A172 (cell line): ENCODE measurements at regions not wholly inside any gene's neighbourhood (a gene's known extent, or its start where the extent isn't known, plus 50 kb on each side); places are given as distances from the start of the nearest gene placed in this dataset.

Experiments
- DNase-seq: peaks from one replicate; pipeline ENCODE4 v3.0.0-alpha.2; 2015; ENCODE audit warnings: low spot score

DNA sequence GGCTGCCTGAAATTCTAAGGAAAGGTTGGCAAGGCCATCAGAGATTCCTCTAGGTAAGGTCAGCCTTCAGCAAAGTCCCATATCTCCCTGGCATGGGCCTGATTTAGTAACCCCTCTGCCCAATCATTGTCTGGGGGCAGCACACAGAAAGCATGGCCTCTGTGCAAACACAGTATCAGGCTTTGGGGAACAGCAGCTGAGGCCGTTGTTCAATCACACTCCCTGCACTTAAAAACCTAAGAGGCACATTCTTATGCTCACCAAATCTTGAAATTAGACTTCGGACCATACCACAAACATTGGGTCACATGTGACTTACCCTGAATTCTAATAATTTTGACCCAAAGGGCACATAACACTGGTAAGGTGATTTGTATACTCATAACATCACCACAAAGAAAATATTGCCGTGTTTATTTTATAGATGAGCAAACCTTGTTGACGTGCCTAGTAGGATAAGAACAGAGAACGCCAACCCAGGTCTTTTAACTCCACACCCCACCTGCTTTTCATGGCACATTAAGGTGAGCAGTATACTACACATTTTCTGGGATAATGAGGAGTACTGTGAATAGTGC is 212.7 kb downstream of the HNMT start:
- DNase-seq: no peak

DNA sequence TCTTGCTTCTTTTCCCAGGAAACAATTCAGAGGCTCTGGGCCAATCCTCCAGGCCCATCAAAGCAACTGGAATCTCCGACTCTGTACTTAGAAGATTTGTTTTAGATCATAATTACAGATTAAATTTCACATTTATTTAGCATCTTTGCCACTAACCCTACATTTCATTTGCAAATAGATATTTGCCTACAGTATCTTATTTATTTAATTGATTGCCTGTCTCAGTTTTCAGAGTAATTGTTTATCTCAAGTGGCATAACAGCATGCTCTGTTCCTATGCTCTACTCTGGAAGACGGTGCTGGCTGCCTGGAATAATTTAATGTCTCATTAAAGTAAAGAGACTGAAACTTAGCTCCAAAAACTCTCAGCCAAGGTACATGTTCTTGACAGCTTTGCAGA is 213.4 kb downstream of the HNMT start:
- no peak for DNase-seq

DNA sequence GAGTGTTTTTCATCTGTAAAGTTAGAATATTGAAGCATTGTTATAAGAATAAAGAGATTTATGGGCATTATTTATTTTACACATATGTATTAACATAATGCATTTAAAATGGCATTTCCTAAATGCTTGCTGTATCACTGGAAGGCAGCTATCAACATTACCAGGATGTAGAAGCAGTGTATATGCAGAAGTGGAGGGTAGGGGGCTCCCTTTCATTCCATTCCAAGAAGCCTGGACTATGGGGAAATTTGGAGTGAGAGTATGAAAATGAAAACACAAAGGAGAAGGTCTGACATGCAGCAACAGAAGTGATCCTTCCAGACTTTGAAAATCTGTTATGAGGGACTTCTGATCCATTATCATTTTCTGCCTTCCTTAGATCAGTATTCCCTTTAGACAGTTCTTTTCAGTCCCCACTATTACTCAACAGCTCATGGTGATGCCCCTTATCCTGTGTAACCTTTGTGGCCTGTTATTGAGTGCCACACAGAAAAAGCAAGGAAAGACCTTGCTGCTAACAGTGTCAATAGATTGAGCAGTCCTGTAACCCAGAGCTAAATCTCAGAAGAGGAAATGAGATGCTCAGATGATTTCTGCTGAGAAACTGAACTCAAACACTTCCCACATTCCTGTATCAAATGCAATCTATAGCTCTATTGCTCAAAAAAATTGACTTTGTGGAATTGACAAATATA is 216.6 kb downstream of the HNMT start:
- no peak for DNase-seq

GRCh38 chr2:138182250-138182936 is 218.1 kb downstream of the HNMT start:
- DNase-seq: no peak

- DNase-seq: no peak
Measured at GRCh38 chr2:138182937-138183312, 218.7 kb downstream of the HNMT start.

DNA sequence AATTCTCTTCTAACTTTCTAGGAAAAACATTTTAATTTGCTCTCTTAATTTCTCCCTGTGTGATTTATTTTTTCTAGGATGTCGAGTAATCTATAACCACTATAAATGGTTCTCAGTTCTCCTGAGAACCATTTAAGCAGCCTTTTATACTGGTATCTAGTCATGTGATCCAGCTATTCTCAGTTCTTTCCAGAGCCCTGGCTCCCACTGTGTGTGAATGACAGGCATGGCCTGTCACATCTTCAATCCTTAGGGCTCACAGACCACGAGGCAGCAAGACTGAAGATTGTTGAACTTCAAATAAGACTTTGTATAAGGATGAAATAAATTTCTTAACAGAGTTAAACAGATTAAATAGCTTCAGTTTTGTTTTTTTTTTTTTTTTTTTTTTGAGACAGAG is 219.4 kb downstream of the HNMT start:
- DNase-seq: no peak

DNA sequence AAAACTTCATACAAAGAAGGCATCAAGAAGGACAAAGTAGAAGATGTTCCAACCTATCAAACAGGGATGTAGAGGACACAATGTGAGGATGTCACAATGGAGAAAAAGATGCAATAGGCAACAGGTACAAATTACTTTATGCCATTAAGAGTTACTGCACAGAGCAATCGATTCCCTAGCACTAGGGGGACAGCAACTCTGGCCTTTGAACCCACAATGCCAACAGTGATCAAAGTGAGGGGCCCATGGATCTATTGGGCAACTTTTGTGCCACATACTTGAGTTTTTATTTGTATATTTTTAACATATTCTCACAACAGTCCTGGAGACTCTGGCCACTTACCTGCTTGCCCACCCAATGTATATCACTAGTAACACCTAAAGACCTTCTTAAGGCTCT is 220.2 kb downstream of the HNMT start:
- DNase-seq: no peak

- no peak for DNase-seq
Measured at GRCh38 chr2:138185827-138186226, 221.6 kb downstream of the HNMT start.

- no peak for DNase-seq
Measured at GRCh38 chr2:138187221-138187620, 222.9 kb downstream of the HNMT start.

DNA sequence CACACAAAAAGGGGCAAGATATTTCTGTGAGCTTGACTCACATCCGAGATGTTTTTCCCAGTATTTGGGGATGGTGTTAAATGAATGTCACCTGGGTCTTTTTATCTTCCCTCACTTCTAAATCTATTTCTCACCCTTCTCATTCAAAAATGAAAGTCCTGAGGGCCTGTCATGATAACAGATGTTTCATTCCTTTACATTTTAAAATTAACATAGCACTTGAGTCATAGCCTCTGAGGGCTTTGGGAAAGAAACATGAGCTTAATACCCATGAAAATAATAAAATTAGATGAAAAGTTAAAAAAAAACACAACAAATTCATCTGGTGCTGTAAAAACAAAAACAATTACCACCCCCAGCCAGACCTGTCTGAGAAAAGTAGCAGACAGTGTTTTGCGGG is 226.7 kb downstream of the HNMT start:
- DNase-seq: no peak

- DNase-seq: no peak
Measured at GRCh38 chr2:138193416-138194213, 229.3 kb downstream of the HNMT start.

DNA sequence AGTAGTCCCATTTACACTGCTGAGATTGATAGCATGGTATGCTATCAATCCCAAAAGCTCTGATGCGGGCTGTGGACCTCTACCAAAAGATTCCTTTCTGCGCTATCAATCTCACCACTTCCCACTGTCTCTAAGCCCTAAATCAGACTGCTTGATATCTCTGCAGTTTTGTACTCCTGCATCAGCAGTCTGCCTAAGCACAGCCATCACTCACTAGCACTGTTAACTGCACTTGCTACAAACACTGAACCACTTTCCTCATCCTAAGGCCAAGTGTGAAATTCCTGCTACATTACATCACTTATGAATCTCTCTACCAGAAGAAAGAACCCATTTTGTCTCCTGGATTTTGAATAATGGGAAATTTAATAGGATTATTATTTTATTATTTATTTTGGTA is 237.0 kb downstream of the HNMT start:
- peak; percentile 14 for DNase-seq

DNA sequence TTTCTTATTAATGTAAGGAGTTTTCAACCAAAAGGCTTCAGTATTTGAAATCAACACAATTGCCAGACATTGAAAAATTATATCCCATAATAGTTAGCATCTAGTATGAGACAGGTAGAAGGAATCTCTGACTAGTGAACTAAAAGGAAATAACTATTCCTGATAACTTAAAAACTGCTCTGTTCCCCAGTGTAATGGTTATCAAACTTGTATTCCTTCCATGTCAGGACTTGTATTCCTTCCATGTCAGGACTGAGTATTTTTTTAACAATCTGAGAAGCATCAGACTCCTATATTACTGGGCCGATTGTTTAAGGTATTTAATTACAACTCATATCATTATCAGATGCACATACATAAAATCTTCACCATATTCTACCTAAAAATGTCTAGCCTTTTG is 238.5 kb downstream of the HNMT start:
- no peak for DNase-seq

DNA sequence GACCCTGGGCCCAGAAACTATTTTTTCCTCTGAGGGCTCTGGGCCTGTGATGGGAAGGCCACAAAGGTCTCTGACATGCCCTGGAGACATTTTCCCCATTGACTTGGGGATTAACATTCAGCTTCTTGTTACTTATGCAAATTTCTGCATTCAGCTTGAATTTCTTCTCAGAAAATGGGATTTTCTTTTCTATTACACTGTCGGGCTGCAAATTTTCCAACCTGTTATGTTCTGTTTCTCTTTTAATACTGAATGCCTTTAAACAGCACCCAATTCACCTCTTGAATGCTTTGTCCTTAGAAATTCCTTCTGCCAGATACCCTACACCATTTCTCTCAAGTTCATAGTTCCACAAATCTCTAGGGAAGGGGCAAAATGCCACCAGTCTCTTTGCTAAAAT is 241.0 kb downstream of the HNMT start:
- no peak for DNase-seq

GRCh38 chr2:138207074-138207930 is 243.0 kb downstream of the HNMT start:
- peak; percentile 13 for DNase-seq

- peak; percentile 56 for DNase-seq
Measured at GRCh38 chr2:138209009-138209408, 244.7 kb downstream of the HNMT start.

DNA sequence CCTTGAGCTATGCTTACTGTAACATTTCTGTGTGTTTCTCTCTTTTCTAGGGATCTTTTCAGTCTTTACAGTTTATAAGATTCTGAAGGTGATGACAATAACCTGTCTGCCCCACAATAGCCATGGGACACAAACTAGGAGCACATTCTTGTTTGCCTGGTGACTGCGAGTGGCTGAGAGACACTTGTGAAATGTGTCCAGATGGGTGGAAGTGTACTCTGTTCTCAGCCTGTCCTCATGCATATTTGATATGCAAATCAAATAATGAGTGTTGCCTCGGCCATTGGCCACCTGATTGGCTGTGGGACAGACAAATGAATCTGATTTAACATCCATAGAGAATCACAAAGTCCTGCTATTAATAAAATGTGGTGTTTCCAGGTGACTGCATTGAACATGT is 246.2 kb downstream of the HNMT start:
- DNase-seq: no peak

GRCh38 chr2:138212434-138212833 is 248.2 kb downstream of the HNMT start:
- no peak for DNase-seq

DNA sequence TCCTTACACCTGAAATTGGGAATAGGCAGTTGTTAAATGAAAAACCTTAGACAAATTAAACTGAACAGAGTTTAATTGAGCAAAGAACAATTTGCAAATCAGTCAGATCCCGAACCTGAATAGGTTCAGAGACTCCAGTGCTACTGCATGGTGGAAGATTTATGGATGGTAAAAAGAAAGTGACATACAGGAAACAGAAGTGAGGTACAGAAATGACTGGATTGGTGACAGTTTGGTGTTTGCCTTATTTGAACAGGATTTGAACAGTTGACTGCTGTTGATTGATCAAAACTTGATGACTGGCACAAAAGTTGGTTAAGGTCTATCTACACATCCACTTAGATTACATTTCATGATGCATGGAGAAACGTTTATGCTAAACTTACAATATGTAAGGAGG is 248.8 kb downstream of the HNMT start:
- no peak for DNase-seq

DNA sequence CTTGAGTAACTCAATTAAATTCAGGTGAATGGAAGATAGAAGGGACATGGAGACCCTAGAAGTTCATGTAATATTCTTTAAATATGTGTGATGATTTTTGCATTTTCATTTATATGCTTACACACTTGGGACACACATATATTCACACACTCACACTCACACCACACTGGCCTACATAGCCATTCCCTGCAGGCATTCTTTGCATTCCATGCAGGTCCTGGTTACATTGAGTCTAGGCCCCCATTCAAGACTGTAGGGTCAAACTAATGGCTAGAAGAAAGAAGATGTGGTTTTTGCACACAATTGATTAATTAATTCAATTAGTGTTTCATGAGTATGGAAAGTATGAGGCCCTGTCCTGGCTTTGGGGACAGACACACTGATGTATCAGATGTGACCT is 249.4 kb downstream of the HNMT start:
- no peak for DNase-seq

DNA sequence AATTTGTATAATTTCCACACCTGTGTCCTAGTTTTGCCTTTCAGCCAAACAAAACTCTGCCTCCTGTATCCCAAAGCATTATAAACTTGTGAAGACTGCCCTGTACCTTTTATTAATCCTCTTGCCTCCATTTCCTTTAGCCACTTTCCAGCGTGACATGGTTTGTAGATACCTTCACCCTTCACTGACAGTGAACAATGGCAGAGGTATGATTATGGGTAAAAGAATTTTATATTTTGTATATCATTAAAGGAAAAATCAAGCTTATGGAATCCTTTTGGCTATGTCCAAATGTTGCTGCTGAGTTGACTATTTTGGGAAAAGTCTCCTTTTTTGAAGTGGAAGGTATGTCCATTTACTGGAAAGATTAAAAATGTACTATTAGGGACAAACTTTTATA is 251.7 kb downstream of the HNMT start:
- DNase-seq: no peak

DNA sequence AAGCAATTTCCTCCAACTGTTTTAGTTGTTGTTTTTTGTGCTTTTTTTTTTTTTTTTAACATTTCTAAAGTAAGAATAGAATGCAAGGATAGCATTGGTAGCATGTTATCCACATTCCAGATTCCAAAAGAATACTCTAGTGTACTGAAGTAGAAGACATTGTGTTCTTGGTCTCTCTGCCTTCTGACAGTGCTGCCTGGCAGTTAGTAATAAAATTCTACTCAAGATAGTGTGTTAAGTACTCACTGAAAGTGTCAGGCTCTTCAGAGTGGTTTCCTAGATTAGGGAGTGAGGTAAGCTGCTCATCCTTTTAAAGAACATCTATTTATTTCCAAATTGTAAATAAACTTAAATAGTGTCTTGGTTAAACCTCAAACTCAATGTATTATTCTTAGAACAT is 253.7 kb downstream of the HNMT start:
- DNase-seq: no peak
